ENCODE measurements at regions not wholly inside any gene's neighbourhood (a gene's known extent, or its start where the extent isn't known, plus 50 kb on each side); places are given as distances from the start of the nearest gene placed in this dataset.

DNA sequence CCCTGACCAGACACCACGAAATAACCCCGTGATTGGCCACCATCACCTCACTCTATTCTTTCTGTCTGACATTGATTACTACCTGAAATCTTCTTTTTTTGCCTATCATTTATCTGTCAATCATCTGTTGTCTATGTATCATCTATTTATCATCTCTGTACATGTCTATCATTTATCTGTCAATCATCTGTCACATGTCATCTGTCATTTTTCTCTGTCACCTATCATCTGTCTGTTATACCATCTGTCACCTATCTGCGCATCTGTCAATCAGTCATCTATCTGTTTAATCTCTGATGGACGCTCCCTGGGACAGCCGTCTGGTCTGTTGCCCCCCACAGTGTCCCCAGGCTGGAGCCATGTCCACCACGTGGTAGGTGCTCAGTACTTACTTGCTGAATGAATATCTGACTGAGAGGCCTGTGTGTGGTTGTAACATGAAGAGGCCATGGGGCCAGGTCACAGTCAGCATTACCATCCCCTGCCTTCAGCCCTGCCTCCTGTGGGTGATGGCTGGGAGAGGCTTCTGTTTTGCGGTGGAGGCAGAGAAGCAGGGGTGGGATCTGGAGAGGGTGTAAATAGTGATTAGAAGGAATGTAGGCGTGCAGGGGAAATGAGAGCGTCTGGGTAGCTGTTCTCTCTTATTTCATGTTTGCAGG, 302.7 kb downstream of the QKI start:
- TF ChIP-seq POLR2AphosphoS5 (IDR thresholded peaks at IDR 0.05; ENCODE audit: borderline replicate concordance, low read depth, low read length) (no peak), EZH2 (IDR thresholded peaks at IDR 0.05) (no peak), FOXP2 (optimal IDR thresholded peaks at IDR 0.05; ENCODE audit: control extremely low read depth, extremely low read length, insufficient read depth) (no peak)
